GM18498 (cell line): ENCODE measurements at regions not wholly inside any gene's neighbourhood (a gene's known extent, or its start where the extent isn't known, plus 50 kb on each side); places are given as distances from the start of the nearest gene placed in this dataset.
"Not testable (repeated sequence)": the region's sequence is repeated elsewhere in the genome, so short reads cannot be mapped to it uniquely, and the experiment has no call there.

Experiments used
- ATAC-seq: cut with Tn5 transposase; IDR thresholded peaks from one replicate; pipeline ENCODE4 v1.9.1; 2021; ENCODE audit warnings: mild to moderate bottlenecking, moderate library complexity; ENCODE audit not compliant: unreplicated experiment

DNA sequence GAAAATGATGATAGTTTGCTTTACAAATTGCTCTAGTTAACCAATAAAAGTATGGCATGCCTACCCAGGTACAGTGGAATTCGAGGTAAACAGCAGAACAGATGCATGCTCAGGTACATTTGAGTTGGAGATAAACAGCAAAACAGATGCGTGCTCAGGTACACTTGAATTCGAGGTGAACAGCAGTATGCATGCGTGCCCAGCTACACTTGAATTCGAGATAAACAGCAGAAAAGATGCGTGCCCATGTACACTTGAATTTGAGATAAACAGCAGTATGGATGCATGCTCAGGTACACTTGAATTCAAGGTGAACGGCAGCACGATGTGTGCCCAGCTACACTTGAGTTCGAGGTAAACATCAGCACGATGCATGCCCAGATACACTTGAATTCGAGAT is 155.2 kb upstream of the TPTE start:
- not testable (repeated sequence) for ATAC-seq

DNA sequence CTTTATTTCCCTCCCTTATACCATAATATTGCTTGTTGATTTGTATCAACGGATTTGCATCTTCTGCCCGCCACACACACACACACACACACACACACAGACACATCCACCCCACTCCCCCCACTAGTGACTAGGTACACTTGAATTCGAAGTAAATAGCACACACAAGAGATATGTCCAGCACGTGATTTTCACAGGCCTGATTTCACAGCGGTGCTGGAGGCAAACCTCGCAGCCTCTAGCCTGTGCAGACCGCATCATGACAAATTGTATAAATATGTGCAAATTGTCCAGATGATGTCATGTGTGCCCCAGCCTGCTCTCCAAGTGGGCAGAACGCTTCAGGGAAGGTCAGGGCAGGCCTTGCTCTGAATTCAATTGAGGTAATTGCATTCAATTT is 153.8 kb upstream of the TPTE start:
- not testable (repeated sequence) for ATAC-seq

DNA sequence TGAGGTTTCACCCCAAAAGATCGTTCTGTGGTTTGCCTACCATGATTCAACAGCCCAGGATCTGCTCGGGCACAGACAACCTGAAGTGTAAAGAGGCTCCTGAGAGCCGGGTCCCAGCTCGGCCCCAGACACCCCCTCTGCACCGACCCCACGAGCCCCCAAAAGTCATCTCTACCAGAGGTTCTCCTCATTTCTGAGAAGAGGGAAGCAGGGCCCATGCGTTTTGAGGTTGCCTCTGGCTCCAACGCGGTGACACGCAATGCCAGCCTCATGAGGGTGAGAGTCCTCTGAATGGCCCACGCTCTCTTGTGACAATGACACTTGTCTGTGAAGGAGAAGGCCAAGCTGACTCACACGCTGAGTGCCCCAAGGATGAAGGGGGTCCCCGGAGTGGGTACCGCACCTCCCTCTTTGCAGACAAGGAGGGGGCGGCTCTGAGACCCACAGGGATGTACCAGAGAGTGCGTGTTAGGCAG is 153.0 kb upstream of the TPTE start:
- ATAC-seq: not testable (repeated sequence)

DNA sequence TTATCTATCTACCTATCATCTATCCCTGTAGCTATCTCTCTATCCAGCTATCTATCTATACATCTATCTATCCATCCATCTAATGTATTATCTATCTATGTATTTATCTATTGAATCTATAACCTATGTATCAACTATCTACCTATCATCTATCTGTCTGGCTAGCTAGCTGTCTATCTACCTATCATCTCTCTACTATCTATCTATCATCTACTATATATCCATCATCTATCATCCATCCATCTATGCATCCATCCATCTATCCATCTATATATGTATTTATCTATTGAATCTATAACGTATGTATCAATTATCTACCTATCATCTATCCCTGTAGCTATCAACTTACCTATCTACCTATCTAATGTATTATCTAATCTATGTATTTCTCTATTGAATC is 152.1 kb upstream of the TPTE start:
- ATAC-seq: not testable (repeated sequence)

DNA sequence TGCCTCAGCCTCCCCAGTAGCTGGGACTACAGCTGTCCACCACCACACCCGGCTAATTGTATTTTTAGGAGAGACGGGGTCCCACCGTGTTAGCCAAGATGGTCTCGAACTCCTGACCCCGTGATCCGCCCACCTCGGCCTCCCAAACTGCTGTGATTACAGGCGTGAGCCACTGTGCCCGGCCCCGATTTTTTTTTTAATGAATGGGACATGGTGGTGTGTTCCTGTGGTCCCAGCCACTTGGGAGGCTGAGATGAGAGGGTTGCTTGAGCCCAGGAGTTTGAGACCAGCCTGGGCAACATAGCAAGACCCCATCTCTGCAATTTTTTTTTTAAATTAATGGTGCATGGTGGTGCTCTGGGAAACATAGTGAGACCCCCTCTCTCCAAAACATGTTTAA is 143.6 kb upstream of the TPTE start:
- not testable (repeated sequence) for ATAC-seq

DNA sequence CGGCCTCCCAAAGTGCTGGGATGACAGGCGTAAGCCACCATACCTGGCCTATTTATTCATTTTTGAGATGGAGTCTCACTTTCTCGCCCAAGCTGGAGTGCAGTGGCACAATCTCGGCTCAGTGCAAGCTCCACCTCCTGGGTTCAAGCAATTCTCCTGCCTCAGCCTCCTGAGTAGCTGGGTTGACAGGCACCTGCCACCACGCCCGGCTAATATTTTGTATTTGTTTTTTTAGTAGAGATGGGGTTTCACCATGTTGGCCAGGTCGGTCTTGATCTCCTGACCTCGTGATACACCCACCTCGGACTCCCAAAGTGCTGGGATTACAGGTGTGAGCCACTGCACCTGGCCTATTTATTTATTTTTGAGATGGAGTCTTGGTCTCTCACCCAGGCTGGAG is 141.6 kb upstream of the TPTE start:
- ATAC-seq: not testable (repeated sequence)

DNA sequence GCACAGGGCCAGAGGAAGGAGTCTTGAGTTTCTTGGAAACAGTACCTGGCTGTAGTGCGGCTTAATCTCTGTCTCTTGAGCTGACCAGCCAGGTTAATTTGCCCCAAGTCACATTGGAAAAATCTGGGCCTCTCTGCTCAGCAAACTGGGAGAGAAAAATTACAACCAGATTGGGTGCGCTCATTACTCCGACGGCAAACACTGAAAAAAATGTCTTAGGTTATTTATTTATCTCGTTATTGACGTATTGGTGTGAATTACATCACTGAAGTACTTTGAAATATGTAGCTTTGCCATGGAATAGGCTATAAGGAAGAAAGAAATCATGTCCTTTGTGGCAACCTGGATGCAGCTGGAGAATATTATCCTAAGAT is 139.7 kb upstream of the TPTE start:
- not testable (repeated sequence) for ATAC-seq

DNA sequence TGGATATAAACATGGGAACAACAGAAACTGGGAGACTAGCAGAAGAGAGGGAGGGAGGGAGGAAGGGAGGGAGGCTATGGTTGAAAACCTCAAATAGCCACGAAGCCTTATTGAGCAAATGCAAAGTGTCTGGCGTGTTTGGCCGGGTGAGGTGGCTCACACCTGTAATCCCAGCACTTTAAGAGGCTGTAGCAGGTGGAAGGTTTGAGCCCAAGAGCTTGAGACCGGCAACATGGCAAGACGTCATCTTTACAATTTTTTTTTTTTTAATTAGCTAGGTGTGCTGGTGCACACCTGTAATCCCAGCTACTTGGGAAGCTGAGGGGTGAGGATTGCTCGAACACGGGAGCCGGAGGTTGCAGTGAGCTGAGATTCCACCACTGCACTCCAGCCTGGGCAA is 139.2 kb upstream of the TPTE start:
- not testable (repeated sequence) for ATAC-seq

DNA sequence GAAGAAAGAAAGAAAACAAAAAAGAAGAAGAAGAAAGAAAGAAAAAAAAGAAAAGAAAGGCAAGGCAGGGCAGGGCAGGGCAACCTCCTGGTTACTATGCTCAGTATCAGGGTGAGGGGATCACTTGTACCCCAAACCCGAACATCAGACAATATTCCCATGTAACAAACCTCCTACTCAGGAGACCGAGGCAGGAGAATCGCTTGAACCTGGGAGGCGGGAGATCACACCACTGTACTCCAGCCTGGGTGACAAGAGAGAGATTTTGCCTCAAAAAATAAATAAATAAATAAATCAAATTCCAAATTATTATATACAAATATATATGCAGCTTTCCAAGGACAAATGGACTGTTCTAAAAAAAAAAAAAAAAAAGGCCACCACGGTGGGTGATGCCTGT is 138.8 kb upstream of the TPTE start:
- not testable (repeated sequence) for ATAC-seq

DNA sequence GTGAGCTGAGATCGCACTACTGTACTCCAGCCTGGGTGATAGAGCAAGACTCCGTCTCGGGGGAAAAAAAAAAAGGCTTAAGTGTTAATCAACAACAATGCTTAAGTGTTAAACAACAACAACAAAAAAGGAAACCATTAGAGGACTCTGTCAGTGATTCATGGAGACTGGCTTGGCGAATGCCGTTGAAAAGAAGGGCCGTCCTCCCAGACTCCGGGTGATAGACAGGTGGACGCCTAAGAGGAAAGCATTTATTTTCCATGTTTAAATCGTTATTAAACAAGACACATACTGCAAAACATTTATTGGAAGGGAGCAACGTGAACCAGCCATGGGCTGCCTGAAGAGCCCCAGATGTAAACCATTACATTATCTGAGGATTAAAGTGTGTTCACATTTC is 137.8 kb upstream of the TPTE start:
- ATAC-seq: not testable (repeated sequence)

DNA sequence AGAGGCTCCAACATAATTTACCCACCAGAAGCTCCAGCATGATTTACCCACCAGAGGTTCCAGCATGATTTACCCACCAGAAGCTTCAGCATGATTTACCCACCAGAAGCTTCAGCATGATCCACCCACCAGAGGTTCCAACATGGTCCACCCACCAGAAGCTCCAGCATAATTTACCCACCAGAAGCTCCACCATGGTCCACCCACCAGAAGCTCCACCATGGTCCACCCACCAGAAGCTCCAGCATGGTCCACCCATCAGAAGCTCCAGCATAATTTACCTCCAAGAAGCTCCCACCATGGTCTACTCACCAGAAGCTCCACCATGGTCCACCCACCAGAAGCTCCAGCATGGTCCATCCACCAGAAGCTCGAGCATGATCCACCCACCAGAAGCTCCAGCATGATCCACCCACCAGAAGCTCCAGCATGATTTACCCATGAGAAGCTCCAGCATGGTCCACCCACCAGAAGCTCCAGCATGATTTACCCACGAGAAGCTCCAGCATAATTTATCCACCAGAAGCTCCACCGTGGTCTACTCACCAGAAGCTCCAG is 137.0 kb upstream of the TPTE start:
- ATAC-seq: not testable (repeated sequence)

DNA sequence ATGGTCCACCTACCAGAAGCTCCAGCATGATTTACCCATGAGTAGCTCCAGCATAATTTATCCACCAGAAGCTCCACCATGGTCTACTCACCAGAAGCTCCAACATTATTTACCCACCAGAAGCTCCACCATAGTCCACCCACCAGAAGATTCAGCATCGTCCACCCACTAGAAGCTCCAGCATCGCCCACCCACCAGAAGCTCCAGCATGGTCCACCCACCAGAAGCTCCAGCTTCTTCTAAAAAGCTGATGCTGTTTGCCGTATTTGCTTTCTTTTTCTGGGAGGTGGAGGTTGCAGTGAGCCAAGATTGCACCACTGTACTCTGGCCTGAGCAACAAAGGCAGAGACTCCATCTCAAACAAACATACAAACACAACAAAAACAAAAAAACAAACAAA is 136.2 kb upstream of the TPTE start:
- not testable (repeated sequence) for ATAC-seq

DNA sequence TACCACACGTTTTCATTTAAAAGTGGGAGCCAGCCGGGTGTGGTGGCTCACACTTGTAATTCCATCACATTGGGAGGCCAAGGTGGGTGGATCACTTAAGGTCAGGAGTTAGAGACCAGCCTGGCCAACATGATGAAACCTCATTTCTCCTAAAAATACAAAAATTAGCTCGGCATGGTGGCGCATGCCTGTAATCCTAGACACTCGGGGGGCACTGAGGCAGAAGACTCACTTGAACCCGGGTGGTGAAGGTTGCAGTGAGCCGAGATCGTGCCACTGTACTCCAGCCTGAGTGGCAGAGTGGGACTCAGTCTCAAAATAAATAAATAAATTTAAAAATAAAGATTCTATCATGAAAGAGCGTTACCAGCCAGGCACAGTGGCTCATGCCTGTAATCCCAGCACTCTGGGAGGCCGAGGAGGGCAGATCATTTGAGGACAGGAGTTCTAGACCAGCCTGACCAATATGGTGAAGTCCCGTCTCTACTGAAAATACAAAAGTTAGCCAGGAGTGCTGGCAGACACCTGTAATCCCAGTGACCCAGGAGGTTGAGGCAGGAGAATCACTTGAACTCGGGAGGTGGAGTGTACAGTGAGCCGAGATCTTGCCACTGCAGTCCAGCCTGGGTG is 135.4 kb upstream of the TPTE start:
- ATAC-seq: not testable (repeated sequence)

DNA sequence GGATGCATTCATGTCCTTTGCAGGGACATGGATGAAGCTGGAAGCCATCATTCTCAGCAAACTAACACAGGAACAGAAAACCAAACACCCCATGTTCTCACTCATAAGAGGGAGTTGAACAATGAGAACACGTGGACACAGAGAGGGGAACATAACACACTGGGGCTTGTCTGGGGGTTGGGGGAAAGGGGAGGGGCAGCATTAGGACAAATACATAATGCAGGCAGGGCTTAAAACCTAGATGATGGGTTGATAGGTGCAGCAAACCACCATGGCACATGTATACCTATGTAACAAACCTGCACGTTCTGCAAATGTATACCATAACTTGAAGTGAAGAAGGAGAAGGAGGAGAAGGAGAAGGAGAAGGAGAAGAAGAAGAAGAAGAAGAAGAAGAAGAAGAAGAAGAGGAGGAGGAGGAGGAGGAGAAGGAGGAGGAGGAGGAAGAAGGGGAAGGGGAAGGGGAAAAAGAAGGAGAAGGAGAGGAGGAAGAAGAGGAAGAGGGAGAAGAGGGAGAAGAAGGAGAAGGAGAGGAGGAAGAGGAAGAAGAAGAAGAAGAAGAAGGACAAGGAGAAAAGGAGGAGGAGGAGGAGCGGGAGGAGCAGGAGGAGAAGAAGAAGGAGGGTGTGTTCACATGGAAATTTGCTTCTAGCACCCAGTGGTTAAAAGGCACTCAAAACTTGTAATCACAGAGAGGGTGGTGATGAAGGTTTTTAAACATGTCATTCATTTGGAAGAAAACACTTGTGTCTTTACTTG is 133.5 kb upstream of the TPTE start:
- ATAC-seq: not testable (repeated sequence)

DNA sequence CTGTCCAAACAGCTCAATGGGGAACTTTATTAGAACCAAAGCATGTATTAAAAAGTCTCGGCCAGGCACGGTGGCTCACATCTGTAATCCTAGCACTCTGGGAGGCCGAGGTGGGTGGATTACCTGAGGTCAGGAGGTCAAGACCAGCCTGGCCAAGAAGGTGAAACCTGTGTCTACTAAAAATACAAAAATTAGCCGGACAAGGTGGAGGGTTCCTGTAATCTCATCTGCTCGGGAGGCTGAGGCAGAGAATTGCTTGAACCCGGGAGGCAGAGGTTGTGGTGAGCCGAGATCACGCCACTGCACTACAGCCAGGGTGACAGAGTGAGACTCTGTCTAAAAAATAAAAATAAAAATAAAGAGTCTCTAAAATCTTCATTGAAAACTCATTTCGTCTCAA is 132.8 kb upstream of the TPTE start:
- ATAC-seq: not testable (repeated sequence)

DNA sequence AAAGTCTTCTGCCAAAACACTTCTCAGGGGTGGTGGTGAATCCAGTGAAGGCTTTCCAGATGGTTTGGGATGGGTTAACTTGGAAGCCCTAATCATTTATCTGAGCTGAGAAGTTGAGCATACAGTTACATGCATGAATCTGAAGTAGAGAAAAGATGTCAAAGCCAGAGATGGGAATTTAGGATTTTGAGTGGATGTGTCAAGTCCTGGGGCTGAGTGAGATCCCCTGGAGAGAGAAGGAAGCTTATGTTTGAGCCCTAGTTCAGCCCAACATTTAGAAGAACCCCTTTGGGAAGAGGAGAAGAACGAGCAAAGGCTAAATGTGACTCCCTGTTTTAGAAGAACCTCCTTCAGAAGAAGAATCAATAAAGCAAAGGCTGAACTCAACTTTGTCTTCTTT is 129.1 kb upstream of the TPTE start:
- ATAC-seq: not testable (repeated sequence)

DNA sequence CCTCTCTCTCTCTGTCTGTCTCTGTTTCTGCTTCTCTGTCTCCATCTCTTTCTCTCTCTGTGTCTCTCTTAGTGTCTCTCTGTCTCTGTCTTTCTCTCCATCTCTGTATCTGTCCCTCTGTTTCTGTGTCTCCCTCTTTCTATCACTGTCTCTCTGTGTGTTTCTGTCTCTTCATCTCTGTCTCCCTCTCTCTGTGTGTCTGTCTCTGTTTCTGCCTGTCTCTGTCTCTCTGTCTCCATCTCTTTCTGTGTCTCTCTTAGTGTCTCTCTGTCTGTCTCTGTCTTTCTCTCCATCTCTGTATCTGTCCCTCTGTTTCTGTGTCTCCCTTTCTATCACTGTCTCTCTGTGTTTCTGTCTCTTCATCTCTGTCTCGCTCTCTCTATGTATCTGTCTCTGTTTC is 125.4 kb upstream of the TPTE start:
- not testable (repeated sequence) for ATAC-seq

DNA sequence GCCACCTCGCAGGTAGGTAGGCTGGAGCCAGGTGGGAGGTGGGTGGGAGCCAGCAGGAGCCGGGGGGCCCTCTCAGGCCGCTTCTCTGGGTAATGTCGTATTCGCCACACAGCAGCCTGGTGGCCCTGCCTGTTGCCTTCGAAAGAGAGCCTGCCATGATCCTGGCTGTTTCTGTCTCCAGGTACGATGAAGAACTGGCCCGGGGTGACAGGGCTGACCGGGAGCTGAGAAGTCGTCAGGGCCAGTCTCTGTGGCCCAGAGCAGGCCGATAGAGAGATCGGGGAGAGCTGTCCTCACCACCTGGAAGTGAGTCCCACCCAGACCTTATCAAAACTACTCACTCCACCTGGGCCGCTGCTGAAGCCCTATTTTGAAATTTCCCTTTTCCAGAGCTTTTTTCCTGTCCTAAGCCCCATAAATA is 123.9 kb upstream of the TPTE start:
- ATAC-seq: not testable (repeated sequence)

DNA sequence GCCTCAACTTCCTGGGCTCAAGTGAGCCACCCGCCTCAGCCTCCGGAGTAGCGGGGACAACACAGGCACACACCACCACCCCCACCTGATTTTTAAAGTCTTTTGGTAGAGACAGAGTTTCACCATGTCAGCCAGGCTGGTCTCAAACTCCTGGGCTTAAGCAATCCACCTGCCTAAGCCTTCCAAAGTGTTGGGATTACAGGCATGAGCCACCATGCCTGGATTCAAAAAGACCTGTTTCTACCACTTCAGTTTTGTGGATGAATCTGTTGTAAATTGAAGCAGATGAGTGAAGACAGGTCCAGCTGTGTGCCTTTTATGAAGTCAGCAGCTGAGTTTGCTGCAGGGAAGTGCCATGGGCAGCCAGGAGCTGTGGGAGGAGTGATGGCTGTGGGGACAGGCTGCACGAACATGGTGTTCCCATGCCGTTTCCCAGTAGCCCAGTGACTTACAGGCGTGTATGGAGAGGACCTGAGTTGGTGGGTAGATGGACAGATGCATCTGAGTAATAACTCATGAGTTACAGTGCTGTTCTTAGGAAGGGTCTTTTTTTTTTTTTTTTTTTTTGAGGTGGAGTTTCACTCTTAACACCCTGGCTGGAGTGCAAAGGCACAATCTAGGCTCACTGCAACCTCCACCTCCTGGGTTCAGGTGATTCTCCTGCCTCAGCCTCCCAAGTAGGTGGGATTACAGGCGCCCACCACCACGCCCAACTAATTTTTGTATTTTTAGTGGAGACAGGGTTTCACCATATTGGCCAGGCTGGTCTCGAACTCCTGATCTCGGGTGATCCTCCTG is 122.5 kb upstream of the TPTE start:
- not testable (repeated sequence) for ATAC-seq

DNA sequence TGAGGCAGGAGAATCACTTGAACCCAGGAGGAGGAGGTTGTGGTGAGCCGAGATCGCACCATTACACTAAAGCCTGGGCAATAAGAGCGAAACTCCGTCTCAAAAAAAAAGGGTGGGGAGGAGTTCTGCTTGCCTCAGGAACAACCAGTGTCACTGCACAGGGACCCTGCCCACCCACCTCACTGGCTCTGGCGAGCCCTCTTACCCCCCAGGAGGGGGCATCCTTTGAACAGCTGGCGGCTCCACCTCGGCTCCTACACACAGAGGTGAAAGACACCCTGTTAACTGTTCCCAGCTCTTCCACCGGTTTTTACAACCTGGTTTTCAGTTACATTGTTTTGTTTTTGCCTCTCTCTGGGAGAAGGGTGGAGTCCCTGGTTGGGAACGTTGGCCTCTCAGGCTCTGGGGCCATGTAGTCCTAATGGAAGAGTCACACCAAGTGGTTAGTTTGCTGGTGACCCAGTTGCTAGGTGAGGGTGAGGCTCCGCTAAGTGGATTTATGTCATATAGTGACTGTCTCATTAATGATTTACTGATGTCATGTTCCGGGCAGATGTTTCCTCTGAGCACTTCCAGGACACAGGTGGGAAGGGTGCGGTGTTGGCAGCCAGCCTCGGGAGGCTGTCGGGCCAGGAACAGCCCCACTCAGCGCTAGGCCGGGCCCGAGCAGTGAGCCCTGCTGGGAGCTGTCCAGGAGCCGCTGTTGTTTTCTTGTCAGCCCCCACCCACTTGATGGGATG is 120.6 kb upstream of the TPTE start:
- ATAC-seq: not testable (repeated sequence)
